Peyer's patch (tissue), 4 donors: ENCODE measurements at regions not wholly inside any gene's neighbourhood (a gene's known extent, or its start where the extent isn't known, plus 50 kb on each side); places are given as distances from the start of the nearest gene placed in this dataset.
A peak's percentile ranks its signal among the peaks of the same experiment; 100 is the strongest.

Experiments used
- DNase-seq, 3 donors: peaks; one replicate each; pipeline ENCODE4 v3.0.0-alpha.2; 2017 to 2019
- H3K27ac ChIP-seq, 4 donors: fragments of 200-600 bp; sonication (generic); one replicate each; pipeline ENCODE4 v1.5.1; 2016 to 2019
- H3K27me3 ChIP-seq, 2 donors: fragments of 200-600 bp; sonication (generic); one replicate each; pipeline ENCODE4 v1.5.1; 2019
- H3K36me3 ChIP-seq, 3 donors: fragments of 200-600 bp; sonication (generic); one replicate each; pipeline ENCODE4 v1.5.1; 2016 to 2019
- H3K4me1 ChIP-seq, 4 donors: fragments of 200-600 bp; sonication (generic); one replicate each; pipeline ENCODE4 v1.5.1; 2016 to 2019
- H3K4me3 ChIP-seq, 4 donors: fragments of 200-600 bp; sonication (generic); 1 replicate in 3 of 4; 2 replicates in 1 of 4; pipeline ENCODE4 v1.5.1; 2016 to 2019; ENCODE audit warnings: mild to moderate bottlenecking in 1 of 4
- H3K9me3 ChIP-seq, 4 donors: fragments of 200-600 bp; sonication (generic); one replicate each; pipeline ENCODE4 v1.5.1; 2016 to 2019; ENCODE audit warnings: mild to moderate bottlenecking in 1 of 4
- CTCF ChIP-seq, 6 experiments: fragments of 450-650 bp in 4 of 6; fragments of 200-600 bp in 2 of 6; sonication (generic) in 1 of 6; IDR thresholded peaks; one replicate each; pipeline ENCODE4 v1.5.1; 2017 to 2019; ENCODE audit warnings: antibody characterized with exemption in 6 of 6, mild to moderate bottlenecking in 3 of 6, moderate library complexity in 1 of 6
- POLR2A ChIP-seq, 2 donors: fragments of 450-650 bp; IDR thresholded peaks; one replicate each; pipeline ENCODE4 v1.5.1; 2017; ENCODE audit warnings: antibody characterized with exemption in 2 of 2, mild to moderate bottlenecking in 2 of 2, moderate library complexity in 2 of 2

- H3K4me1 ChIP-seq: no peaks in the 10 kb centered on the region
- TF ChIP-seq POLR2A (IDR thresholded peaks at IDR 0.05) (no peak), CTCF (IDR thresholded peaks at IDR 0.05) (no peak)
Observed at GRCh38 chr12:18207266-18207665, 54.1 kb upstream of the PIK3C2G start.

DNA sequence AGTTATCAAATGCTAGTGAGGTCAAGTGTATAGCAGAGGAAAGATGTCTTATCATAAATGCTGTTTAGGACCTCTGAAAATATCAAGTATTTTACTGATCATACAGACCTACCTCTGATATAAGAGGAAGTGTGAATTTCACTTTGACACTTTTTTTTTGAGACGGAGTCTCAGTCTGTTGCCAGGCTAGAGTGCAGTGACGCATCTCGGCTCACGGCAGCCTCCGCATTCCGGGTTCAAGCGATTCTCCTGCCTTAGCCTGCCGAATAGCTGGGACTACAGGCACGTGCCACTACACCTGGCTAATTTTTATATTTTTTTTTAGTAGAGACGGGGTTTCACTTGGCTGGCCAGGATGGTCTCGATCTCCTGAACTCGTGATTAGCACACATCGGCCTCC is 55.1 kb upstream of the PIK3C2G start:
- Histone ChIP-seq H3K9me3 (no peaks in the 10 kb centered on the region), H3K27ac (no peak overlapping the region), H3K4me3 (no peak overlapping the region), H3K4me1 (no peaks in the 10 kb centered on the region), H3K27me3 (no peaks in the 10 kb centered on the region), H3K36me3 (no peaks in the 10 kb centered on the region)
- DNase-seq: no peak
- TF ChIP-seq CTCF (IDR thresholded peaks at IDR 0.05): no peak
- no peak for TF ChIP-seq POLR2A (IDR thresholded peaks at IDR 0.05)

More at GRCh38 chr12:18207266-18207665, 54.1 kb upstream of the PIK3C2G start:
- Histone ChIP-seq H3K27me3 (no peaks in the 10 kb centered on the region), H3K9me3 (no peaks in the 10 kb centered on the region), H3K4me3 (no peak overlapping the region), H3K36me3 (no peaks in the 10 kb centered on the region), H3K27ac (no peak overlapping the region)
- no peak for DNase-seq

- peak overlapping the region in 1 of 4 donors; percentile 49 for H3K27ac ChIP-seq
- no peak for DNase-seq
- TF ChIP-seq POLR2A (IDR thresholded peaks at IDR 0.05) (no peak), CTCF (IDR thresholded peaks at IDR 0.05) (no peak)
Observed at GRCh38 chr12:18204053-18204452, 57.3 kb upstream of the PIK3C2G start.

GRCh38 chr12:18192119-18192518 is 69.2 kb upstream of the PIK3C2G start:
- Histone ChIP-seq H3K36me3 (no peaks in the 10 kb centered on the region), H3K9me3 (no peaks in the 10 kb centered on the region), H3K27ac (no peak overlapping the region), H3K4me1 (no peaks in the 10 kb centered on the region), H3K27me3 (no peaks in the 10 kb centered on the region), H3K4me3 (no peak overlapping the region)
- no peak for DNase-seq
- TF ChIP-seq CTCF (IDR thresholded peaks at IDR 0.05): no peak
- TF ChIP-seq POLR2A (IDR thresholded peaks at IDR 0.05): no peak

More at GRCh38 chr12:18204053-18204452, 57.3 kb upstream of the PIK3C2G start:
- Histone ChIP-seq H3K4me1 (no peaks in the 10 kb centered on the region), H3K4me3 (no peak overlapping the region), H3K9me3 (no peaks in the 10 kb centered on the region), H3K36me3 (no peaks in the 10 kb centered on the region), H3K27me3 (no peaks in the 10 kb centered on the region)

GRCh38 chr12:18183141-18183540 is 78.2 kb upstream of the PIK3C2G start:
- H3K9me3 ChIP-seq: no peaks in the 10 kb centered on the region
- no peaks in the 10 kb centered on the region for H3K4me1 ChIP-seq
- no peak for TF ChIP-seq POLR2A (IDR thresholded peaks at IDR 0.05)
- no peak for TF ChIP-seq CTCF (IDR thresholded peaks at IDR 0.05)
- DNase-seq: no peak
- H3K4me3 ChIP-seq: no peak overlapping the region
- H3K27me3 ChIP-seq: no peaks in the 10 kb centered on the region
- no peaks in the 10 kb centered on the region for H3K36me3 ChIP-seq
- H3K27ac ChIP-seq: no peak overlapping the region

DNA sequence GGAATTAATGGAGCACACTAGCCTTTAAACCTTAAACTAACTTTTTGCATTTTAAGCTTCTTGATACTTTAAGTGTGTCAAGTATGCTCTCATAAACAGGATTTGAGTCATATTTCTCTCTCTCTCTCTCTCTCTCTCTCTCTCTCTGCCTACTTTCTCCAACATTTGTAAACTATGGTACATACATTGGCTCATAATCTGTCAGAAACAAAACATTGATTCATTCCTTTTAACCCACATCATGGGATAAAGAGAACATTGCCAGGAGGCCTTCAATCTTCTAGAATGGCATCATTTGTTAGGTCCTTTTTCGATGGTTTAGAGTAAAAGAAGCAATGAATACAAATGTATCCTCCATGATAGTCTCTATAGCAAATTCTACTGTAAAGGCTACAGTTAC is 81.6 kb upstream of the RERGL start:
- no peak for TF ChIP-seq CTCF (IDR thresholded peaks at IDR 0.05)
- TF ChIP-seq POLR2A (IDR thresholded peaks at IDR 0.05): no peak
- no peak overlapping the region for H3K27ac ChIP-seq

More for the DNA sequence above, 81.6 kb upstream of the RERGL start:
- Histone ChIP-seq H3K27me3 (no peaks in the 10 kb centered on the region), H3K4me1 (no peaks in the 10 kb centered on the region), H3K9me3 (peaks cover 0 to 5% (median 2%) of the 10 kb centered on the region in 4 donors), H3K36me3 (no peaks in the 10 kb centered on the region), H3K4me3 (no peak overlapping the region)
- DNase-seq: no peak
